ENCODE measurements at regions not wholly inside any gene's neighbourhood (a gene's known extent, or its start where the extent isn't known, plus 50 kb on each side); places are given as distances from the start of the nearest gene placed in this dataset.
"Not testable (repeated sequence)": the region's sequence is repeated elsewhere in the genome, so short reads cannot be mapped to it uniquely, and the experiment has no call there.

DNA sequence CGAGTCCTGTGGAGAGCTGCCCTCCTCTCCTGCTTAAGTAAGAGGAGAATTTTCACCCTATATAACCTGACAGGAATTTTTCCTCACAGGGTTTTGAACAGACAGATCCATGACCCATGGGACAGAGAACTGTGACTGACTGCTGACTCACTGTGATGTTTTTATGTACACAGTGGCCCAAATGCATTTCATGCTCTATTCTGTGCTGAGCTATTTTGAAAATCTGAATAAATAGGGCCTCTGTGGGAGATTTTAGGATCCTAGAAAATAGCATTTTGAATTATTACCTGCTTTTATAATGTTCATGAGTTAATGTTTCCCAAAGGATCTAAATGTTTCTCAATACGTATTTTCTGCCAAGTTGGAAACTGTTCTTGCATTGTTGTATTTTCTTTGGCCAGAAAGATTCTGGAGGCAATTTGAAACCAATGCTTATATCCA, 577.4 kb downstream of the HTR1B start:
- Histone ChIP-seq H3K79me2 (ENCODE audit: insufficient read depth, low read length) (no peaks in the 10 kb centered on the region), H3F3A (ENCODE audit: low read depth) (no peaks in the 10 kb centered on the region), H3K4me1 (ENCODE audit: insufficient read depth, low read length, poor library complexity, severe bottlenecking) (no peaks in the 10 kb centered on the region), H3K9ac (ENCODE audit: low read depth, low read length, poor library complexity, severe bottlenecking) (no peak overlapping the region), H2AFZ (ENCODE audit: low read length) (no peak overlapping the region), H3K4me2 (ENCODE audit: low read depth, low read length, poor library complexity, severe bottlenecking) (no peak overlapping the region), H3K36me3 (ENCODE audit: insufficient read depth, low read length) (no peaks in the 10 kb centered on the region), H3K9me3 (ENCODE audit: insufficient read depth, low read depth, low read length) (no peaks in the 10 kb centered on the region), H3K4me3 (ENCODE audit: low read length, poor library complexity, severe bottlenecking) (no peak overlapping the region), H4K20me1 (ENCODE audit: insufficient read depth, low read length, poor library complexity, severe bottlenecking) (no peaks in the 10 kb centered on the region), H3K27me3 (ENCODE audit: insufficient read depth, low read length, poor library complexity, severe bottlenecking) (no peaks in the 10 kb centered on the region), H3K9me2 (replicated peaks; ENCODE audit: low read depth, low read length) (no peaks in the 10 kb centered on the region)
- TF ChIP-seq, protein P1, sequence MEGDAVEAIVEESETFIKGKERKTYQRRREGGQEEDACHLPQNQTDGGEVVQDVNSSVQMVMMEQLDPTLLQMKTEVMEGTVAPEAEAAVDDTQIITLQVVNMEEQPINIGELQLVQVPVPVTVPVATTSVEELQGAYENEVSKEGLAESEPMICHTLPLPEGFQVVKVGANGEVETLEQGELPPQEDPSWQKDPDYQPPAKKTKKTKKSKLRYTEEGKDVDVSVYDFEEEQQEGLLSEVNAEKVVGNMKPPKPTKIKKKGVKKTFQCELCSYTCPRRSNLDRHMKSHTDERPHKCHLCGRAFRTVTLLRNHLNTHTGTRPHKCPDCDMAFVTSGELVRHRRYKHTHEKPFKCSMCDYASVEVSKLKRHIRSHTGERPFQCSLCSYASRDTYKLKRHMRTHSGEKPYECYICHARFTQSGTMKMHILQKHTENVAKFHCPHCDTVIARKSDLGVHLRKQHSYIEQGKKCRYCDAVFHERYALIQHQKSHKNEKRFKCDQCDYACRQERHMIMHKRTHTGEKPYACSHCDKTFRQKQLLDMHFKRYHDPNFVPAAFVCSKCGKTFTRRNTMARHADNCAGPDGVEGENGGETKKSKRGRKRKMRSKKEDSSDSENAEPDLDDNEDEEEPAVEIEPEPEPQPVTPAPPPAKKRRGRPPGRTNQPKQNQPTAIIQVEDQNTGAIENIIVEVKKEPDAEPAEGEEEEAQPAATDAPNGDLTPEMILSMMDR (conservative IDR thresholded peaks at IDR 0.05; ENCODE audit: low read length) = no peak
- no peak for TF ChIP-seq EZH2phosphoT487 (IDR thresholded peaks at IDR 0.05; ENCODE audit: borderline replicate concordance)

DNA sequence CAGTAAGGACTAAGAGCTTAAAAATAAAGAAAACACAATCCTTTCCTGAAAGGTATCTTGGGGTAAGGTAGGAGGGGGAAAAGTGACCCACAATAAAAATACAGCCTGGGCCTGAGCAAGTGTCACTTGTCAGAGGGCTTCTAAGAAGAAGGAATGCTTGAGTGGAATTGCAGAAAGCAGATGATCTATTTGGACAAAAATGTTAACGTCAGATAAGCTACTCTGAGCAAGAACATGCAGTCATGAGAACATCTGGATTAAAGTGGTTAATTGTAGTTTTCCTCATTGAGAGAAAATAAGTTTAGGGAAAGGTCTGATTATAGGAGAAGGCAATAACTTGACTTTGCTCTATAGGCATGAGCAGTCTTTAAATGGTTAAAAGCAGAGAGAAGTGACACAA, 581.9 kb downstream of the HTR1B start:
- Histone ChIP-seq H2AFZ (ENCODE audit: low read length) (no peak overlapping the region), H3F3A (ENCODE audit: low read depth) (no peaks in the 10 kb centered on the region), H3K4me2 (ENCODE audit: low read depth, low read length, poor library complexity, severe bottlenecking) (no peak overlapping the region), H3K79me2 (ENCODE audit: insufficient read depth, low read length) (no peaks in the 10 kb centered on the region), H4K20me1 (ENCODE audit: insufficient read depth, low read length, poor library complexity, severe bottlenecking) (no peaks in the 10 kb centered on the region), H3K36me3 (ENCODE audit: insufficient read depth, low read length) (no peaks in the 10 kb centered on the region), H3K27me3 (ENCODE audit: insufficient read depth, low read length, poor library complexity, severe bottlenecking) (no peaks in the 10 kb centered on the region), H3K4me3 (ENCODE audit: low read length, poor library complexity, severe bottlenecking) (no peak overlapping the region), H3K9ac (ENCODE audit: low read depth, low read length, poor library complexity, severe bottlenecking) (no peak overlapping the region), H3K9me3 (ENCODE audit: insufficient read depth, low read depth, low read length) (no peaks in the 10 kb centered on the region), H3K4me1 (ENCODE audit: insufficient read depth, low read length, poor library complexity, severe bottlenecking) (no peaks in the 10 kb centered on the region), H3K9me2 (replicated peaks; ENCODE audit: low read depth, low read length) (no peaks in the 10 kb centered on the region)
- TF ChIP-seq EZH2phosphoT487 (IDR thresholded peaks at IDR 0.05; ENCODE audit: borderline replicate concordance) = no peak
- TF ChIP-seq, protein P1 (conservative IDR thresholded peaks at IDR 0.05; ENCODE audit: low read length) = no peak

DNA sequence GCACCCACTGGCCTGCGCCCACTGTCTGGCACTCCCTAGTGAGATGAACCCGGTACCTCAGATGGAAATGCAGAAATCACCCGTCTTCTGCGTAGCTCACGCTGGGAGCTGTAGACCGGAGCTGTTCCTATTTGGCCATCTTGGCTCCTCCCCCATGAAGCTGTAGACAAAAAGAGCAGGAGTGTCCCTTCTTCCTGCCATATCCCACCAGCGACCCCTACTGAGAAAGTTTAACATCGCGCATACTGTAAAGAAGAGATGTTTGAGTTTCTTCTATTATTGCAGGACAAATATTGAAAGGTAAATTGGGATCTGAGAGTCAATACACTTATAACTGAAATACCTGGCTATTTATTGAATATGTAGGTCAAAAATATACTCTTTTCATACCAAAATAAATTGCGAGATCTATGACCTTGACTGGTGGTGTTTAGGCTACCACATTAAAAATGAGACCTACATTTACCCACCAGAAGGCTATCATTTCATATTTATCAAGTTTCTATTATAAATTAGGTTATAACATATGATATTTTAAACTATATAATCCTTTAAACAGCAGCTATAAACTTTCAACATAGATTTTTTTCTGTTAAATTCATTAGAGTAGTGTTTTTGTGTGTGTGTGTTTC, 586.3 kb downstream of the HTR1B start:
- no peaks in the 10 kb centered on the region for H3K36me3 ChIP-seq (ENCODE audit: insufficient read depth, low read length)
- no peaks in the 10 kb centered on the region for H3K9me2 ChIP-seq (replicated peaks; ENCODE audit: low read depth, low read length)
- H3K79me2 ChIP-seq (ENCODE audit: insufficient read depth, low read length) = no peaks in the 10 kb centered on the region
- H3K27me3 ChIP-seq (ENCODE audit: insufficient read depth, low read length, poor library complexity, severe bottlenecking) = no peaks in the 10 kb centered on the region
- no peak overlapping the region for H3K4me2 ChIP-seq (ENCODE audit: low read depth, low read length, poor library complexity, severe bottlenecking)
- H3K9me3 ChIP-seq (ENCODE audit: insufficient read depth, low read depth, low read length) = 0 out of 2 replicates have a peak, but pooled peaks cover 2% of the 10 kb centered on the region
- no peaks in the 10 kb centered on the region for H3K4me1 ChIP-seq (ENCODE audit: insufficient read depth, low read length, poor library complexity, severe bottlenecking)
- no peak overlapping the region for H3K4me3 ChIP-seq (ENCODE audit: low read length, poor library complexity, severe bottlenecking)
- no peaks in the 10 kb centered on the region for H3F3A ChIP-seq (ENCODE audit: low read depth)
- H4K20me1 ChIP-seq (ENCODE audit: insufficient read depth, low read length, poor library complexity, severe bottlenecking) = no peaks in the 10 kb centered on the region
- no peak overlapping the region for H2AFZ ChIP-seq (ENCODE audit: low read length)
- no peak for TF ChIP-seq EZH2phosphoT487 (IDR thresholded peaks at IDR 0.05; ENCODE audit: borderline replicate concordance)
- TF ChIP-seq, protein P1 (conservative IDR thresholded peaks at IDR 0.05; ENCODE audit: low read length) = no peak
- no peak overlapping the region for H3K9ac ChIP-seq (ENCODE audit: low read depth, low read length, poor library complexity, severe bottlenecking)

DNA sequence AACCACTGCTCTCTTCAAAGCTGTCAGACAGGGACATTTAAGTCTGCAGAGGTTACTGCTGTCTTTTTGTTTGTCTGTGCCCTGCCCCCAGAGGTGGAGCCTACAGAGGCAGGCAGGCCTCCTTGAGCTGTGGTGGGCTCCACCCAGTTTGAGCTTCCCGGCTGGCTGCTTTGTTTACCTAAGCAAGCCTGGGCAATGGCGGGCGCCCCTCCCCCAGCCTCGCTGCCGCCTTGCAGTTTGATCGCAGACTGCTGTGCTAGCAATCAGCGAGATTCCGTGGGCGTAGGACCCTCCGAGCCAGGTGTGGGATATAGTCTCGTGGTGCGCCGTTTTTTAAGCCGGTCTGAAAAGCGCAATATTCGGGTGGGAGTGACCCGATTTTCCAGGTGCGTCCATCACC, 586.9 kb downstream of the HTR1B start:
- not testable (repeated sequence) for H3K9ac ChIP-seq (ENCODE audit: low read depth, low read length, poor library complexity, severe bottlenecking); H3K4me2 ChIP-seq (ENCODE audit: low read depth, low read length, poor library complexity, severe bottlenecking); H4K20me1 ChIP-seq (ENCODE audit: insufficient read depth, low read length, poor library complexity, severe bottlenecking); H3K27me3 ChIP-seq (ENCODE audit: insufficient read depth, low read length, poor library complexity, severe bottlenecking); H3K4me3 ChIP-seq (ENCODE audit: low read length, poor library complexity, severe bottlenecking); H3K9me3 ChIP-seq (ENCODE audit: insufficient read depth, low read depth, low read length); H3K4me1 ChIP-seq (ENCODE audit: insufficient read depth, low read length, poor library complexity, severe bottlenecking); H3K9me2 ChIP-seq (replicated peaks; ENCODE audit: low read depth, low read length); H3K79me2 ChIP-seq (ENCODE audit: insufficient read depth, low read length); H2AFZ ChIP-seq (ENCODE audit: low read length); H3K36me3 ChIP-seq (ENCODE audit: insufficient read depth, low read length); H3F3A ChIP-seq (ENCODE audit: low read depth)
